ENCODE measurements at regions not wholly inside any gene's neighbourhood (a gene's known extent, or its start where the extent isn't known, plus 50 kb on each side); places are given as distances from the start of the nearest gene placed in this dataset.
"Not testable (repeated sequence)": the region's sequence is repeated elsewhere in the genome, so short reads cannot be mapped to it uniquely, and the experiment has no call there.

DNA sequence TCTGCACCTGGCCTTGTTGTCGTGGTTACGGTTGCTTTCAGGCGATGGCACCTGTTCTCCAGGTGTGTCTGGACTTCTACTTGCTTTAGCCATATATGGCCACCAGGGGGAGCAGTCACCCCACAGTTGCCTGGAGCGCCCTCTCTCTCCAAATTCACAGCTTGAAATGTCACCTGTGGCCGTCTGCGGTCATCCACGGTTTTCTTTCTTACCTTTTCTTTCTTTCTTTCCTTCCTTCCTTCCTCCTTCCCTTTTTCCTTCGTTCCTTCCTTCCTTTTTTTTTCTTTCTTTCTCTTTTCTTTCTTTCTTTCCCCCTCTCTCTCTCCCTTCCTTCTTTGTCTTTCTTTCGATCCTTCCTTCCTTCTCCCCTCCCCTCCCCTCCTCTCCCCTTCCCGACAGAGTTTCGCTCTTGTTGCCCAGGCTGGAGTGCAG is 150.5 kb upstream of the VKORC1L1 start:
- H3K36me3 ChIP-seq (ENCODE audit: insufficient read depth, low read length), result no peaks in the 10 kb centered on the region
- no peaks in the 10 kb centered on the region for H3K27me3 Mint-ChIP-seq (ENCODE audit: low read depth, unreplicated experiment)
- no peak for FAIRE-seq
- no peaks in the 10 kb centered on the region for H3K79me2 ChIP-seq (ENCODE audit: insufficient read depth, low read length)
- H3K9me3 ChIP-seq (ENCODE audit: insufficient read depth, low read depth, low read length), result no peaks in the 10 kb centered on the region
- H3K4me3 Mint-ChIP-seq (ENCODE audit: unreplicated experiment), result no peak overlapping the region
- no peaks in the 10 kb centered on the region for H3K4me1 ChIP-seq (ENCODE audit: insufficient read depth, low read length)
- no peaks in the 10 kb centered on the region for H3K9me3 Mint-ChIP-seq (ENCODE audit: unreplicated experiment)
- TF ChIP-seq, protein P1, sequence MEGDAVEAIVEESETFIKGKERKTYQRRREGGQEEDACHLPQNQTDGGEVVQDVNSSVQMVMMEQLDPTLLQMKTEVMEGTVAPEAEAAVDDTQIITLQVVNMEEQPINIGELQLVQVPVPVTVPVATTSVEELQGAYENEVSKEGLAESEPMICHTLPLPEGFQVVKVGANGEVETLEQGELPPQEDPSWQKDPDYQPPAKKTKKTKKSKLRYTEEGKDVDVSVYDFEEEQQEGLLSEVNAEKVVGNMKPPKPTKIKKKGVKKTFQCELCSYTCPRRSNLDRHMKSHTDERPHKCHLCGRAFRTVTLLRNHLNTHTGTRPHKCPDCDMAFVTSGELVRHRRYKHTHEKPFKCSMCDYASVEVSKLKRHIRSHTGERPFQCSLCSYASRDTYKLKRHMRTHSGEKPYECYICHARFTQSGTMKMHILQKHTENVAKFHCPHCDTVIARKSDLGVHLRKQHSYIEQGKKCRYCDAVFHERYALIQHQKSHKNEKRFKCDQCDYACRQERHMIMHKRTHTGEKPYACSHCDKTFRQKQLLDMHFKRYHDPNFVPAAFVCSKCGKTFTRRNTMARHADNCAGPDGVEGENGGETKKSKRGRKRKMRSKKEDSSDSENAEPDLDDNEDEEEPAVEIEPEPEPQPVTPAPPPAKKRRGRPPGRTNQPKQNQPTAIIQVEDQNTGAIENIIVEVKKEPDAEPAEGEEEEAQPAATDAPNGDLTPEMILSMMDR (IDR thresholded peaks at IDR 0.05; ENCODE audit: insufficient read depth, low read depth, low read length), result peak; percentile 56
- no peak for TF ChIP-seq EZH2 (IDR thresholded peaks at IDR 0.05; ENCODE audit: insufficient read depth, low read length)
- H3K27ac ChIP-seq (ENCODE audit: low read depth, low read length), result no peak overlapping the region
- H4K20me1 ChIP-seq (ENCODE audit: insufficient read depth, low read length), result no peaks in the 10 kb centered on the region
- peaks cover 8% of the 10 kb centered on the region for H3K36me3 Mint-ChIP-seq (ENCODE audit: low read depth, unreplicated experiment)
- no peaks in the 10 kb centered on the region for H3K27me3 ChIP-seq (ENCODE audit: insufficient read depth, low read length)
- no peak overlapping the region for H2AFZ ChIP-seq (ENCODE audit: low read depth, low read length)
- H3K9ac ChIP-seq (ENCODE audit: low read length), result no peak overlapping the region
- H3K4me2 ChIP-seq (ENCODE audit: low read length), result no peak overlapping the region
- no peak for DNase-seq (ENCODE audit: low read depth)
- peaks cover 2% of the 10 kb centered on the region for H3K4me1 Mint-ChIP-seq (ENCODE audit: low read depth, unreplicated experiment)
- no peak overlapping the region for H3K27ac Mint-ChIP-seq (ENCODE audit: unreplicated experiment)
- H3K4me3 ChIP-seq (ENCODE audit: insufficient read depth, low read depth, low read length), result no peak overlapping the region

DNA sequence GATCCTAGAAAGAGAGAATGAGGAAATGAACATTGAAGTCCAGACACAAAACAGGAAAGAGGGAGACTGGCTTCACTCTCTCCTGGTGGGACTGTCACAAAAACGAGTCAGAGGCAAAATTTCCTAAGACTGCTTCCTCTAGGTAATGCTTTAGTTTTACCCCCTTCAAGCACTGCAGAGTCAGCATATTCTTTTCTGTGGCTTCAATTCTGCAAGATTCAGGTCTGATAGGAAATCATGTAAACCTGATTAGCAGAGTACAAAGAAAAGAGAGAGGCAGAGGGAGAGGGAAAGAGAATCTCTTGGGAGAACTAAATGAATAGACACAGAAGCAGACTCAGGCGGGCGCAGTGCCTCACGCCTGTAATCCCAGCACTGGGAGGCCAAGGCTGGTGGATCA is 145.7 kb upstream of the VKORC1L1 start:
- not testable (repeated sequence) for H3K4me1 Mint-ChIP-seq (ENCODE audit: low read depth, unreplicated experiment); H3K27me3 Mint-ChIP-seq (ENCODE audit: low read depth, unreplicated experiment); H3K36me3 ChIP-seq (ENCODE audit: insufficient read depth, low read length); H3K27ac ChIP-seq (ENCODE audit: low read depth, low read length); H3K79me2 ChIP-seq (ENCODE audit: insufficient read depth, low read length); FAIRE-seq; H3K27me3 ChIP-seq (ENCODE audit: insufficient read depth, low read length); H3K4me3 ChIP-seq (ENCODE audit: insufficient read depth, low read depth, low read length); H3K36me3 Mint-ChIP-seq (ENCODE audit: low read depth, unreplicated experiment); DNase-seq (ENCODE audit: low read depth); H3K4me1 ChIP-seq (ENCODE audit: insufficient read depth, low read length); H3K9ac ChIP-seq (ENCODE audit: low read length); H4K20me1 ChIP-seq (ENCODE audit: insufficient read depth, low read length); H3K9me3 Mint-ChIP-seq (ENCODE audit: unreplicated experiment); H3K27ac Mint-ChIP-seq (ENCODE audit: unreplicated experiment); H2AFZ ChIP-seq (ENCODE audit: low read depth, low read length); H3K4me2 ChIP-seq (ENCODE audit: low read length); H3K9me3 ChIP-seq (ENCODE audit: insufficient read depth, low read depth, low read length)
- peak overlapping the region; percentile 25 for H3K4me3 Mint-ChIP-seq (ENCODE audit: unreplicated experiment)

DNA sequence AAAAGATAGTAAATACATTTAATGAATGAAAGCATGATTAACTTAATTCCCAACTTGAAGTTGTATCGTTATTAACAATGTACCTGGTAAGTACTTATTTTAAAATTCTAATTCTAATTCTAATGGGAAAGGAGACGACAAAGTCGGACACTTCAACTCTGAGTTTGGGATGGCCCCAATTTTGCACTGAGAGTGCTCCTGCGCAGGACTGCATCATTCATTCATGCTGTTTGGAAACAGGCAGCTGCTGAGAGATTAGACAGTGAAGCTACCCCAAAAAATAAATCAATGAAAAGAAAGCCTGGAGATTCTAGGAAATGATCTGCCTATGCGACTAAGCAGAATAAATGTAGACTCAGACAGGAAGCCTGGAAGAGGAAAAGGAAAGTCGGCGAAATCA is 141.7 kb upstream of the VKORC1L1 start:
- H3K27me3 Mint-ChIP-seq (ENCODE audit: low read depth, unreplicated experiment), result no peaks in the 10 kb centered on the region
- peak overlapping the region; percentile 57 for H3K9ac ChIP-seq (ENCODE audit: low read length)
- H3K4me3 Mint-ChIP-seq (ENCODE audit: unreplicated experiment), result peak overlapping the region; percentile 76
- peaks cover 5% of the 10 kb centered on the region for H3K4me1 Mint-ChIP-seq (ENCODE audit: low read depth, unreplicated experiment)
- no peaks in the 10 kb centered on the region for H3K9me3 Mint-ChIP-seq (ENCODE audit: unreplicated experiment)
- FAIRE-seq, result no peak
- H2AFZ ChIP-seq (ENCODE audit: low read depth, low read length), result peak overlapping the region; percentile 73
- H3K36me3 ChIP-seq (ENCODE audit: insufficient read depth, low read length), result no peaks in the 10 kb centered on the region
- H3K36me3 Mint-ChIP-seq (ENCODE audit: low read depth, unreplicated experiment), result peaks cover 3% of the 10 kb centered on the region
- H3K27me3 ChIP-seq (ENCODE audit: insufficient read depth, low read length), result no peaks in the 10 kb centered on the region
- H4K20me1 ChIP-seq (ENCODE audit: insufficient read depth, low read length), result no peaks in the 10 kb centered on the region
- H3K9me3 ChIP-seq (ENCODE audit: insufficient read depth, low read depth, low read length), result no peaks in the 10 kb centered on the region
- peaks cover 7% of the 10 kb centered on the region for H3K4me1 ChIP-seq (ENCODE audit: insufficient read depth, low read length)
- H3K79me2 ChIP-seq (ENCODE audit: insufficient read depth, low read length), result no peaks in the 10 kb centered on the region
- TF ChIP-seq, protein P1 (IDR thresholded peaks at IDR 0.05; ENCODE audit: insufficient read depth, low read depth, low read length), result no peak
- no peak for TF ChIP-seq EZH2 (IDR thresholded peaks at IDR 0.05; ENCODE audit: insufficient read depth, low read length)
- H3K4me2 ChIP-seq (ENCODE audit: low read length), result peak overlapping the region; percentile 89
- peak overlapping the region; percentile 41 for H3K4me3 ChIP-seq (ENCODE audit: insufficient read depth, low read depth, low read length)
- H3K27ac ChIP-seq (ENCODE audit: low read depth, low read length), result no peak overlapping the region
- H3K27ac Mint-ChIP-seq (ENCODE audit: unreplicated experiment), result no peak overlapping the region
- DNase-seq (ENCODE audit: low read depth), result no peak
